ENCODE measurements at regions not wholly inside any gene's neighbourhood (a gene's known extent, or its start where the extent isn't known, plus 50 kb on each side); places are given as distances from the start of the nearest gene placed in this dataset.

DNA sequence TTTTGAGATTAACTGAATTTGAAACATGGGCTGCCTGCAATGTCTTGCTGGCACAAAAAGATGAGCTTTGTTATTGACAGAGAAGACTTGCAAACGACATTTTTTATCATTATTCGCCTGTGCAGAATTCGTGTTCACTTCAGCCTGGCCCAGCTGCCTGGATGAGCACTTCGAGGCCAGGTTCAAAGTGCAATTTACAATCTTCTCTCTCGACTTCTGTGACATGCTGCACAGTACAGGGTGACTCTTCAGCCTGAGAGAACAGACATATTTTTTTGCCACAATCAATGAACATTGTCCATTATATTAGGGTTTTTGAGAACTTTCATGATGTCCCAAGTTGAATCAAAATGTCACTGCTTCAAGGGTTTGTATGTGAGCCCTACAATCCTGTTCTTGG, 616.5 kb downstream of the SMARCA1 start:
- H3K4me2 ChIP-seq (ENCODE audit: low read depth, low read length, poor library complexity, severe bottlenecking): no peak overlapping the region
- no peak overlapping the region for H3K9ac ChIP-seq (ENCODE audit: low read length)
- H2AFZ ChIP-seq (ENCODE audit: low read depth, low read length, severe bottlenecking): no peak overlapping the region
- H3K79me2 ChIP-seq (ENCODE audit: insufficient read depth, low read length): no peaks in the 10 kb centered on the region
- H3K27me3 ChIP-seq (ENCODE audit: low read length): no peaks in the 10 kb centered on the region
- H3K4me3 ChIP-seq (ENCODE audit: insufficient read depth, low read length, poor library complexity, severe bottlenecking): no peak overlapping the region
- H3F3A ChIP-seq (ENCODE audit: insufficient read depth): no peaks in the 10 kb centered on the region
- no peak overlapping the region for H3K27ac ChIP-seq (ENCODE audit: low read depth, low read length)
- no peaks in the 10 kb centered on the region for H3K9me3 ChIP-seq (ENCODE audit: insufficient read depth, low read length)
- H4K20me1 ChIP-seq (ENCODE audit: low read depth, low read length): no peaks in the 10 kb centered on the region
- TF ChIP-seq EZH2phosphoT487 (conservative IDR thresholded peaks at IDR 0.05; ENCODE audit: low read length): no peak
- TF ChIP-seq, protein P1, sequence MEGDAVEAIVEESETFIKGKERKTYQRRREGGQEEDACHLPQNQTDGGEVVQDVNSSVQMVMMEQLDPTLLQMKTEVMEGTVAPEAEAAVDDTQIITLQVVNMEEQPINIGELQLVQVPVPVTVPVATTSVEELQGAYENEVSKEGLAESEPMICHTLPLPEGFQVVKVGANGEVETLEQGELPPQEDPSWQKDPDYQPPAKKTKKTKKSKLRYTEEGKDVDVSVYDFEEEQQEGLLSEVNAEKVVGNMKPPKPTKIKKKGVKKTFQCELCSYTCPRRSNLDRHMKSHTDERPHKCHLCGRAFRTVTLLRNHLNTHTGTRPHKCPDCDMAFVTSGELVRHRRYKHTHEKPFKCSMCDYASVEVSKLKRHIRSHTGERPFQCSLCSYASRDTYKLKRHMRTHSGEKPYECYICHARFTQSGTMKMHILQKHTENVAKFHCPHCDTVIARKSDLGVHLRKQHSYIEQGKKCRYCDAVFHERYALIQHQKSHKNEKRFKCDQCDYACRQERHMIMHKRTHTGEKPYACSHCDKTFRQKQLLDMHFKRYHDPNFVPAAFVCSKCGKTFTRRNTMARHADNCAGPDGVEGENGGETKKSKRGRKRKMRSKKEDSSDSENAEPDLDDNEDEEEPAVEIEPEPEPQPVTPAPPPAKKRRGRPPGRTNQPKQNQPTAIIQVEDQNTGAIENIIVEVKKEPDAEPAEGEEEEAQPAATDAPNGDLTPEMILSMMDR (IDR thresholded peaks at IDR 0.05; ENCODE audit: insufficient read depth, low read length, poor library complexity, severe bottlenecking): no peak
- H3K9me2 ChIP-seq (replicated peaks; ENCODE audit: insufficient read depth, low read length): no peaks in the 10 kb centered on the region
- H3K36me3 ChIP-seq (ENCODE audit: low read length): no peaks in the 10 kb centered on the region

DNA sequence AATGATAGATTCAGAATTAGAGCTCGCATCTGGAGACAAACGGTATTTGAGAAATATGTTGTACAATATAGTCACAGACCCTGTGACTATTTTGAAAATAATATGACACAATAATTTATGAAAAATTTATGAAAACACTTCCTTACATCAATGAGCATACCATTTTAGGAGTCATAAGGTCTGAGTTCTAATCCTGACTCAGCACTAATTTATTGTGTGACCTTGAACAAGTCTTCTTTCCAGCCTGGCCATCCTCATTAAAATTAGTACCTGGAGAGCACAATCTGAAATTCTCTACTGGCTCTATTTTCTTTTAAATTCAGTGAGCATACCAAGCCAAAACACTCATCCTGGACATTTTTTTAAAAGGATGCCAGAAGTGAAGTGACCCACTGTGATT, 622.3 kb downstream of the SMARCA1 start:
- Histone ChIP-seq H3K9me2 (replicated peaks; ENCODE audit: insufficient read depth, low read length) (no peaks in the 10 kb centered on the region), H3K4me2 (ENCODE audit: low read depth, low read length, poor library complexity, severe bottlenecking) (no peak overlapping the region), H3K36me3 (ENCODE audit: low read length) (no peaks in the 10 kb centered on the region), H3K79me2 (ENCODE audit: insufficient read depth, low read length) (no peaks in the 10 kb centered on the region), H3K9me3 (ENCODE audit: insufficient read depth, low read length) (no peaks in the 10 kb centered on the region), H3K9ac (ENCODE audit: low read length) (no peak overlapping the region), H4K20me1 (ENCODE audit: low read depth, low read length) (no peaks in the 10 kb centered on the region), H2AFZ (ENCODE audit: low read depth, low read length, severe bottlenecking) (no peak overlapping the region), H3K4me3 (ENCODE audit: insufficient read depth, low read length, poor library complexity, severe bottlenecking) (no peak overlapping the region), H3K27ac (ENCODE audit: low read depth, low read length) (no peak overlapping the region), H3F3A (ENCODE audit: insufficient read depth) (no peaks in the 10 kb centered on the region), H3K27me3 (ENCODE audit: low read length) (no peaks in the 10 kb centered on the region)
- TF ChIP-seq, protein P1 (IDR thresholded peaks at IDR 0.05; ENCODE audit: insufficient read depth, low read length, poor library complexity, severe bottlenecking): no peak
- no peak for TF ChIP-seq EZH2phosphoT487 (conservative IDR thresholded peaks at IDR 0.05; ENCODE audit: low read length)

DNA sequence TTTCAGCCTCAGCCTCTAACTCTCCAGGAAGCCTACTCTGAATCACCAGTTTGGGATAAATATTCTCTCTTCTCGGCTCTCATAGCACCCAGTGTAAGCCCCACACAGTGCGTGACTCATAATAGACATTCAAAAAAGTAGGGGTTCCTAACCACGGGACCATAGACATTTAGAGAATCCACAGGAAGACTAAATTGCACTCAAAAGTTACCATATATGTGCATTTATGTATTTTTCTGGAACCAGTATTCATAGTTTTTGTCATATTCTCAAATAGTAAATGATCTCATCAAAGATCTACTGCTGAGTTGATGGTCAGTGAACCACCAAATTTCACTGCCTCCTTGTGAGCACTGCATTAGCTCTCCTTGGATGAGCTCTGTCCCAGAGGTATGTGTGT, 625.7 kb downstream of the SMARCA1 start:
- no peaks in the 10 kb centered on the region for H3F3A ChIP-seq (ENCODE audit: insufficient read depth)
- H3K36me3 ChIP-seq (ENCODE audit: low read length): no peaks in the 10 kb centered on the region
- H3K4me3 ChIP-seq (ENCODE audit: insufficient read depth, low read length, poor library complexity, severe bottlenecking): no peak overlapping the region
- no peak overlapping the region for H2AFZ ChIP-seq (ENCODE audit: low read depth, low read length, severe bottlenecking)
- no peak overlapping the region for H3K4me2 ChIP-seq (ENCODE audit: low read depth, low read length, poor library complexity, severe bottlenecking)
- H3K79me2 ChIP-seq (ENCODE audit: insufficient read depth, low read length): no peaks in the 10 kb centered on the region
- H3K9me2 ChIP-seq (replicated peaks; ENCODE audit: insufficient read depth, low read length): no peaks in the 10 kb centered on the region
- no peaks in the 10 kb centered on the region for H3K9me3 ChIP-seq (ENCODE audit: insufficient read depth, low read length)
- no peak overlapping the region for H3K9ac ChIP-seq (ENCODE audit: low read length)
- no peak overlapping the region for H3K27ac ChIP-seq (ENCODE audit: low read depth, low read length)
- no peaks in the 10 kb centered on the region for H4K20me1 ChIP-seq (ENCODE audit: low read depth, low read length)
- TF ChIP-seq, protein P1 (IDR thresholded peaks at IDR 0.05; ENCODE audit: insufficient read depth, low read length, poor library complexity, severe bottlenecking): no peak
- TF ChIP-seq EZH2phosphoT487 (conservative IDR thresholded peaks at IDR 0.05; ENCODE audit: low read length): no peak
- no peaks in the 10 kb centered on the region for H3K27me3 ChIP-seq (ENCODE audit: low read length)

All from SU-DHL-6 (cell line).